Neural progenitor cell (in vitro differentiated cells): ENCODE measurements at regions not wholly inside any gene's neighbourhood (a gene's known extent, or its start where the extent isn't known, plus 50 kb on each side); places are given as distances from the start of the nearest gene placed in this dataset.

Source experiments
- CTCF ChIP-seq: fragments of 200-600 bp; sonication (generic); IDR thresholded peaks from 2 replicates; pipeline ENCODE4 v1.5.1; 2017; ENCODE audit warnings: antibody characterized with exemption, mild to moderate bottlenecking
- EZH2 ChIP-seq: fragments of 200-600 bp; sonication (generic); IDR thresholded peaks from 2 replicates; pipeline ENCODE4 v1.6.1; 2017; ENCODE audit warnings: antibody characterized with exemption, mild to moderate bottlenecking, moderate library complexity

GRCh38 chr18:78679031-78679430, 300.6 kb upstream of the SALL3 start:
- TF ChIP-seq CTCF (no peak), EZH2 (no peak)
